SIG-M5 treated with dmso at 0.1 percent for 504 hours (cell line): ENCODE measurements at regions not wholly inside any gene's neighbourhood (a gene's known extent, or its start where the extent isn't known, plus 50 kb on each side); places are given as distances from the start of the nearest gene placed in this dataset.
"Not testable (repeated sequence)": the region's sequence is repeated elsewhere in the genome, so short reads cannot be mapped to it uniquely, and the experiment has no call there.

Experiments used
- DNase-seq: peaks from one replicate; lab custom pipeline; 2025; ENCODE audit not compliant: unreplicated experiment; lab: John Stamatoyannopoulos, UW

GRCh38 chr6:12348530-12349511, 58.7 kb downstream of the EDN1 start:
- peak; percentile 12 for DNase-seq

- DNase-seq: no peak
These were observed 60.5 kb downstream of the EDN1 start for GRCh38 chr6:12350644-12351170.

GRCh38 chr6:12351672-12352071, 61.5 kb downstream of the EDN1 start:
- DNase-seq: no peak

- no peak for DNase-seq
These were observed 63.6 kb downstream of the EDN1 start for GRCh38 chr6:12353731-12354130.

GRCh38 chr6:12354499-12354898, 64.3 kb downstream of the EDN1 start:
- DNase-seq: no peak

- DNase-seq: no peak
These were observed 65.2 kb downstream of the EDN1 start for GRCh38 chr6:12355354-12355753.

GRCh38 chr6:12356431-12356830, 66.3 kb downstream of the EDN1 start:
- DNase-seq: no peak

GRCh38 chr6:12356983-12357972, 67.1 kb downstream of the EDN1 start:
- DNase-seq: peak; percentile 20

- DNase-seq: peak; percentile 72
These were observed 68.9 kb downstream of the EDN1 start for GRCh38 chr6:12359036-12359435.

GRCh38 chr6:12361042-12361765, 71.0 kb downstream of the EDN1 start:
- DNase-seq: no peak

- not testable (repeated sequence) for DNase-seq
These were observed 73.1 kb downstream of the EDN1 start for GRCh38 chr6:12363277-12363650.

GRCh38 chr6:12363651-12364381, 73.7 kb downstream of the EDN1 start:
- peak; percentile 87 for DNase-seq

GRCh38 chr6:12364621-12365020, 74.5 kb downstream of the EDN1 start:
- no peak for DNase-seq

- no peak for DNase-seq
These were observed 76.6 kb downstream of the EDN1 start for GRCh38 chr6:12366731-12367130.

- no peak for DNase-seq
These were observed 77.3 kb downstream of the EDN1 start for GRCh38 chr6:12367412-12367811.

- no peak for DNase-seq
These were observed 79.2 kb downstream of the EDN1 start for GRCh38 chr6:12369355-12369754.

- peak; percentile 44 for DNase-seq
These were observed 79.7 kb downstream of the EDN1 start for GRCh38 chr6:12369781-12370262.

GRCh38 chr6:12371151-12371550, 81.0 kb downstream of the EDN1 start:
- DNase-seq: no peak

- DNase-seq: no peak
These were observed 81.5 kb downstream of the EDN1 start for GRCh38 chr6:12371641-12372146.

- no peak for DNase-seq
These were observed 89.0 kb downstream of the EDN1 start for GRCh38 chr6:12379181-12379580.
